ENCODE measurements at regions not wholly inside any gene's neighbourhood (a gene's known extent, or its start where the extent isn't known, plus 50 kb on each side); places are given as distances from the start of the nearest gene placed in this dataset.
A peak's percentile ranks its signal among the peaks of the same experiment; 100 is the strongest.

DNA sequence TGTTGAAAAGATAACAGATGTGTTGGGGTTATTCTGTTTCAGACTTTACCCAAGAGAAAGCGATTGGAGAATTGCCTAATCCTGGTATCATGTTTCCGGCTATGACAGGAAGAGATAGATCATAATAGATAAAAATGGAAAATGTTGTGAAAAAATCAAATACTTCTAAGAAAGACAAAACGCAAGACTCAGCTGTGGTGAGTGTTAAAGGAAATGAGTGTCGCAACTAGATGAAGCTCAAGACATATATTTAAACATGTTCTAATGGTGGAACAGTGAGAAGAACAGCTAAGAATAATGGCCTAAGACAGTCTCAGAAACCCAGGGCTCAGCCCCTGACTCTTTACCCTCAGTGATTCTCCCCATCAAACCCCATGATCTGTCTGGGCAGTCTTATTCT, 426.7 kb upstream of the RUNX1 start:
- Mint-ChIP-seq H3K4me3 (no peak overlapping the region), H3K27me3 (peaks cover 5% of the 10 kb centered on the region), H3K36me3 (ENCODE audit: low read depth) (peaks cover 2% of the 10 kb centered on the region), H3K4me1 (ENCODE audit: low read depth) (peaks cover 28% of the 10 kb centered on the region), H3K27ac (peak overlapping the region; percentile 71), H3K9me3 (peaks cover 9% of the 10 kb centered on the region)
- ChIA-PET POLR2A (no interaction called here), CTCF (interaction anchor here (1.0 to 1.3 kb wide), 3 partner anchors 34 to 730 kb away, joined by 3 read pairs; no protein-coding TSS in a partner anchor)
- ATAC-seq (peak; percentile 72), DNase-seq (peak; percentile 5)
- intact Hi-C loops (cut with micrococcal nuclease): no loop called here
- TF ChIP-seq, protein P1, sequence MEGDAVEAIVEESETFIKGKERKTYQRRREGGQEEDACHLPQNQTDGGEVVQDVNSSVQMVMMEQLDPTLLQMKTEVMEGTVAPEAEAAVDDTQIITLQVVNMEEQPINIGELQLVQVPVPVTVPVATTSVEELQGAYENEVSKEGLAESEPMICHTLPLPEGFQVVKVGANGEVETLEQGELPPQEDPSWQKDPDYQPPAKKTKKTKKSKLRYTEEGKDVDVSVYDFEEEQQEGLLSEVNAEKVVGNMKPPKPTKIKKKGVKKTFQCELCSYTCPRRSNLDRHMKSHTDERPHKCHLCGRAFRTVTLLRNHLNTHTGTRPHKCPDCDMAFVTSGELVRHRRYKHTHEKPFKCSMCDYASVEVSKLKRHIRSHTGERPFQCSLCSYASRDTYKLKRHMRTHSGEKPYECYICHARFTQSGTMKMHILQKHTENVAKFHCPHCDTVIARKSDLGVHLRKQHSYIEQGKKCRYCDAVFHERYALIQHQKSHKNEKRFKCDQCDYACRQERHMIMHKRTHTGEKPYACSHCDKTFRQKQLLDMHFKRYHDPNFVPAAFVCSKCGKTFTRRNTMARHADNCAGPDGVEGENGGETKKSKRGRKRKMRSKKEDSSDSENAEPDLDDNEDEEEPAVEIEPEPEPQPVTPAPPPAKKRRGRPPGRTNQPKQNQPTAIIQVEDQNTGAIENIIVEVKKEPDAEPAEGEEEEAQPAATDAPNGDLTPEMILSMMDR (IDR thresholded peaks at IDR 0.05): no peak

DNA sequence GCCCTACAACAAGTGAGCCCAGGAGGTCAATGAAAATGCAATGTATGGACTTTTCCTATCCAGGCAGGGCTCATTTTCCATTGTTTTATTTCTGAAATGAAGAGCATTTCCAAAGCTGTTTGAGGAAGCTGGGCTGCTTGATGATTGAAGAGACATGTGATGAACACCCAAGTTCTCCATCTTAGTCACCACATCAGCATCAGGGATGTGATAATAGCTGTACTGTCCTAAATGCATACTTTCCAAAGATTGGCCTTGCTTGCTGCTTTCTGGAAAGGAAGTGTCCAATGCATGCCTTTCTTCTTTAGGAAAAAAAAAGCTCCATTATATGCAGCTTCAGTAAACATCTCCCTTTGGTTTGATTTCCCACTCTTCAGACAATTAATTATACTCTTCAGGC, 425.9 kb upstream of the RUNX1 start:
- intact Hi-C loops (cut with micrococcal nuclease): no loop called here
- Mint-ChIP-seq H3K27ac (no peak overlapping the region), H3K4me1 (ENCODE audit: low read depth) (peaks cover 28% of the 10 kb centered on the region), H3K4me3 (no peak overlapping the region), H3K36me3 (ENCODE audit: low read depth) (peaks cover 2% of the 10 kb centered on the region), H3K27me3 (peaks cover 5% of the 10 kb centered on the region), H3K9me3 (peaks cover 9% of the 10 kb centered on the region)
- CTCF ChIA-PET: interaction anchor here (1.2 to 1.3 kb wide), 2 partner anchors 364 to 729 kb away, joined by 3 read pairs; no protein-coding TSS in a partner anchor
- TF ChIP-seq, protein P1 (IDR thresholded peaks at IDR 0.05): no peak
- DNase-seq (no peak), ATAC-seq (no peak)
- POLR2A ChIA-PET: interaction anchor here (0.7 kb wide), 1 partner anchor 188 kb away, joined by 4 read pairs; no protein-coding TSS in a partner anchor

DNA sequence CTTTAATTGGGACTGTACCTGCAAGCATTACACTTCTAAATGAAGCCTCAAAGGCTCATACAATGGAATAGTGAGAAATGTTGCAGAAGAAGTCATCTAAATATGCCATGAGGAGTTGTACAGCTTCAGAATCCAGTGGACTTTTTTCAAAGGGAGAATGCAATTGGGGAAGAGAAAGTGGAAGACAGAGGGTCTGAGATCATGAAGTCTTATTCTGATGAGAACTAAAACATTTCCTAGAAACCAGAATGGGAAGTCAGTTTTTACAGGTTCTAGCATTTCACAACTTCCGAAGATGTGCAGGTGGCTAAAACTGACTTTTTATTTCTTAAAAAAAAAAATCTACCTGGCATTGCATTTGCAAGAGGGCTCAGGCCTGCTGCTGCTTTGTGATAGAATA, 424.4 kb upstream of the RUNX1 start:
- TF ChIP-seq, protein P1 (IDR thresholded peaks at IDR 0.05): no peak
- intact Hi-C loops (cut with micrococcal nuclease): no loop called here
- CTCF ChIA-PET: interaction anchor here (1.0 kb wide), 1 partner anchor 30 kb away, joined by 3 read pairs; no protein-coding TSS in a partner anchor

DNA sequence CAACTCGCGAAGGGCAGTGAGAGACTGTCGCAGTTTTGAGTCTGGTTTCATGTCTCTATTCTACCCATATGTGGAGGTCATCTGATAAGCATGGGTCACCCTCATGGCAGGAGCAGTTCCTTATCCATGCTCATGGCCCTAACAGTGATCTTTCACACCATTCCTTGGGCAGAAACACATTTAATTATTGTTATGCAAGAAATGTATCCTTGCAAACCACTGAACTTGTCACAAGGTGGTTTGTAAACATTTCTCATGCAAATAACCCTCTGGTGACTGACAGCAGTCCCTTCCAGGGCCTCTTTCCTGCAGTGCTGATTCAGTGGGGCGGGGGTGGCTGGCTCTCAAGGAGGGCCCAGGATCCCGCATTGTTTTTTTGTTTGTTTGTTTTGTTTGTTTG, 421.4 kb upstream of the RUNX1 start:
- ATAC-seq (no peak), DNase-seq (no peak)
- Mint-ChIP-seq H3K36me3 (ENCODE audit: low read depth) (no peaks in the 10 kb centered on the region), H3K9me3 (peaks cover 14% of the 10 kb centered on the region), H3K27me3 (no peaks in the 10 kb centered on the region), H3K4me1 (ENCODE audit: low read depth) (peaks cover 7% of the 10 kb centered on the region), H3K27ac (no peak overlapping the region), H3K4me3 (no peak overlapping the region)
- TF ChIP-seq, protein P1 (IDR thresholded peaks at IDR 0.05): no peak
- ChIA-PET CTCF (no interaction called here), POLR2A (no interaction called here)
- intact Hi-C loops (cut with micrococcal nuclease): no loop called here

More for the DNA sequence above, 424.4 kb upstream of the RUNX1 start:
- Mint-ChIP-seq H3K4me1 (ENCODE audit: low read depth) (peaks cover 25% of the 10 kb centered on the region), H3K27ac (no peak overlapping the region), H3K36me3 (ENCODE audit: low read depth) (no peaks in the 10 kb centered on the region), H3K9me3 (no peaks in the 10 kb centered on the region), H3K4me3 (no peak overlapping the region), H3K27me3 (peaks cover 1% of the 10 kb centered on the region)
- POLR2A ChIA-PET: interaction anchor here (0.9 kb wide), 1 partner anchor 47 kb away, joined by 3 read pairs; no protein-coding TSS in a partner anchor
- DNase-seq: no peak
- no peak for ATAC-seq

DNA sequence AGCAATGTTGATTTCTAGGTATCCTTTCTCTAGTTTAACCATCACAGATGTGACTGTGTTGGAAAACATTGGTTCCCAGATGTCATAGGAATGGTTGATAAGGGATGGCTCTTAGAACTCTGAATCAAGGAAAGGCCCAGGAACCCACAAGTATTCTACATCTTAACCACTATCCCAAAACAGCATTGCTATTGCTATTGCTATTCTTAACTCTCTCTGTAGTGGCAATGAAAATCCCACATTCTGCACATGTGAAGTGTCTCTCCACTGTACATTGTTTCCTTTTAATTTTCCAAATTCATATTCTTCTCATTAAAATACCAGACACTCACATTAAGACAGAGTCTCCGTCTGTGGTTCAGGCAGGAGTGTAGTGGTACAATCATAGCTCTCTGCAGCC, 420.4 kb upstream of the RUNX1 start:
- no peaks in the 10 kb centered on the region for H3K36me3 Mint-ChIP-seq (ENCODE audit: low read depth)
- peaks cover 14% of the 10 kb centered on the region for H3K9me3 Mint-ChIP-seq
- TF ChIP-seq, protein P1 (IDR thresholded peaks at IDR 0.05): no peak
- no peaks in the 10 kb centered on the region for H3K4me1 Mint-ChIP-seq (ENCODE audit: low read depth)
- H3K4me3 Mint-ChIP-seq: no peak overlapping the region
- ChIA-PET CTCF (no interaction called here), POLR2A (no interaction called here)
- no peaks in the 10 kb centered on the region for H3K27me3 Mint-ChIP-seq
- DNase-seq: no peak
- intact Hi-C loops (cut with micrococcal nuclease): no loop called here
- no peak for ATAC-seq
- no peak overlapping the region for H3K27ac Mint-ChIP-seq

All from activated CD8-positive, alpha-beta T cell treated with anti-CD3 and anti-CD28 coated beads for 36 hours (primary cell).